ENCODE measurements at regions not wholly inside any gene's neighbourhood (a gene's known extent, or its start where the extent isn't known, plus 50 kb on each side); places are given as distances from the start of the nearest gene placed in this dataset.

- DNase-seq = no peak
These were observed 202.1 kb downstream of the KLF12 start for GRCh38 chr13:73932091-73932490.

- DNase-seq = no peak
These were observed 204.8 kb downstream of the KLF12 start for GRCh38 chr13:73929287-73929932.

GRCh38 chr13:73924607-73925006 is 209.6 kb downstream of the KLF12 start:
- no peak for DNase-seq

GRCh38 chr13:73922493-73923393 is 211.5 kb downstream of the KLF12 start:
- DNase-seq = no peak

- DNase-seq = no peak
These were observed 215.5 kb downstream of the KLF12 start for GRCh38 chr13:73918691-73919090.

GRCh38 chr13:73913751-73914518 is 220.3 kb downstream of the KLF12 start:
- no peak for DNase-seq

- no peak for DNase-seq
These were observed 221.0 kb downstream of the KLF12 start for GRCh38 chr13:73913079-73913740.

GRCh38 chr13:73911361-73911760 is 222.8 kb downstream of the KLF12 start:
- DNase-seq = no peak

GRCh38 chr13:73910733-73911132 is 223.5 kb downstream of the KLF12 start:
- no peak for DNase-seq

- DNase-seq = no peak
These were observed 225.4 kb downstream of the KLF12 start for GRCh38 chr13:73908809-73909208.

- DNase-seq = no peak
These were observed 229.6 kb downstream of the KLF12 start for GRCh38 chr13:73904625-73905024.

GRCh38 chr13:73903561-73903960 is 230.6 kb downstream of the KLF12 start:
- no peak for DNase-seq

- DNase-seq = no peak
These were observed 231.4 kb downstream of the KLF12 start for GRCh38 chr13:73902847-73903246.

- no peak for DNase-seq
These were observed 231.9 kb downstream of the KLF12 start for GRCh38 chr13:73902296-73902695.

GRCh38 chr13:73901324-73902068 is 232.7 kb downstream of the KLF12 start:
- no peak for DNase-seq

GRCh38 chr13:73900591-73900990 is 233.6 kb downstream of the KLF12 start:
- DNase-seq = no peak

- no peak for DNase-seq
These were observed 235.3 kb downstream of the KLF12 start for GRCh38 chr13:73898899-73899298.

- no peak for DNase-seq
These were observed 235.9 kb downstream of the KLF12 start for GRCh38 chr13:73898276-73898675.

- no peak for DNase-seq
These were observed 239.1 kb downstream of the KLF12 start for GRCh38 chr13:73894995-73895571.

GRCh38 chr13:73893833-73894232 is 240.4 kb downstream of the KLF12 start:
- DNase-seq = no peak

GRCh38 chr13:73891805-73892204 is 242.4 kb downstream of the KLF12 start:
- DNase-seq = no peak

GRCh38 chr13:73883162-73883561 is 251.0 kb downstream of the KLF12 start:
- DNase-seq = no peak

Data from CD4-positive, alpha-beta T cell treated with Interleukin-6 for 4 hours (primary cell).